ENCODE measurements at regions not wholly inside any gene's neighbourhood (a gene's known extent, or its start where the extent isn't known, plus 50 kb on each side); places are given as distances from the start of the nearest gene placed in this dataset.

GRCh38 chr1:91161749-91162148 lies 139.9 kb upstream of the ZNF644 start:
- Histone ChIP-seq H3K9me3 (no peaks in the 10 kb centered on the region), H3K4me1 (no peaks in the 10 kb centered on the region), H3K4me3 (no peak overlapping the region), H3K27ac (no peak overlapping the region), H3K36me3 (no peaks in the 10 kb centered on the region), H3K27me3 (no peaks in the 10 kb centered on the region)
- TF ChIP-seq CTCF (IDR thresholded peaks at IDR 0.05) = no peak
- intact Hi-C loops (cut with DNase I) = no loop called here
- no peak for DNase-seq (ENCODE audit: low spot score in 2 of 2)

- DNase-seq (ENCODE audit: low spot score in 2 of 2) = no peak
- H3K27me3 ChIP-seq = no peaks in the 10 kb centered on the region
- H3K27ac ChIP-seq = no peak overlapping the region
- no peaks in the 10 kb centered on the region for H3K9me3 ChIP-seq
- no peaks in the 10 kb centered on the region for H3K36me3 ChIP-seq
- H3K4me1 ChIP-seq = no peaks in the 10 kb centered on the region
- TF ChIP-seq CTCF (IDR thresholded peaks at IDR 0.05) = no peak
- no peak overlapping the region for H3K4me3 ChIP-seq
- intact Hi-C loops (cut with DNase I) = no loop called here
Observed at GRCh38 chr1:91161166-91161565, 139.3 kb upstream of the ZNF644 start.

- TF ChIP-seq CTCF (IDR thresholded peaks at IDR 0.05) = no peak
- no peak for DNase-seq (ENCODE audit: low spot score in 2 of 2)
- intact Hi-C loops (cut with DNase I) = no loop called here
Observed at GRCh38 chr1:91160363-91161075, 138.7 kb upstream of the ZNF644 start.

GRCh38 chr1:91153341-91153740 lies 131.5 kb upstream of the ZNF644 start:
- no peaks in the 10 kb centered on the region for H3K4me1 ChIP-seq
- no peak overlapping the region for H3K27ac ChIP-seq
- H3K9me3 ChIP-seq = no peaks in the 10 kb centered on the region
- H3K36me3 ChIP-seq = no peaks in the 10 kb centered on the region
- intact Hi-C loops (cut with DNase I) = no loop called here
- H3K27me3 ChIP-seq = no peaks in the 10 kb centered on the region
- no peak for TF ChIP-seq CTCF (IDR thresholded peaks at IDR 0.05)
- no peak for DNase-seq (ENCODE audit: low spot score in 2 of 2)
- no peak overlapping the region for H3K4me3 ChIP-seq

More at GRCh38 chr1:91160363-91161075, 138.7 kb upstream of the ZNF644 start:
- no peaks in the 10 kb centered on the region for H3K36me3 ChIP-seq
- H3K4me3 ChIP-seq = no peak overlapping the region
- no peaks in the 10 kb centered on the region for H3K9me3 ChIP-seq
- no peak overlapping the region for H3K27ac ChIP-seq
- H3K27me3 ChIP-seq = no peaks in the 10 kb centered on the region
- H3K4me1 ChIP-seq = no peaks in the 10 kb centered on the region

- no peak for DNase-seq (ENCODE audit: low spot score in 2 of 2)
- Histone ChIP-seq H3K9me3 (no peaks in the 10 kb centered on the region), H3K27ac (no peak overlapping the region), H3K4me3 (no peak overlapping the region), H3K36me3 (no peaks in the 10 kb centered on the region), H3K4me1 (no peaks in the 10 kb centered on the region), H3K27me3 (no peaks in the 10 kb centered on the region)
- no peak for TF ChIP-seq CTCF (IDR thresholded peaks at IDR 0.05)
- intact Hi-C loops (cut with DNase I) = no loop called here
Observed at GRCh38 chr1:91152331-91152730, 130.5 kb upstream of the ZNF644 start.

- no peak overlapping the region for H3K4me3 ChIP-seq
- intact Hi-C loops (cut with DNase I) = no loop called here
- no peaks in the 10 kb centered on the region for H3K9me3 ChIP-seq
- no peaks in the 10 kb centered on the region for H3K27me3 ChIP-seq
- TF ChIP-seq CTCF (IDR thresholded peaks at IDR 0.05) = no peak
- no peaks in the 10 kb centered on the region for H3K4me1 ChIP-seq
- no peak for DNase-seq (ENCODE audit: low spot score in 2 of 2)
- H3K27ac ChIP-seq = no peak overlapping the region
- no peaks in the 10 kb centered on the region for H3K36me3 ChIP-seq
Observed at GRCh38 chr1:91151702-91152101, 129.9 kb upstream of the ZNF644 start.
